Type B pancreatic cell (in vitro differentiated cells): ENCODE measurements at regions not wholly inside any gene's neighbourhood (a gene's known extent, or its start where the extent isn't known, plus 50 kb on each side); places are given as distances from the start of the nearest gene placed in this dataset.

Experiments used
- DNase-seq: peaks from one replicate; pipeline ENCODE4 v3.0.0; 2021; ENCODE audit warnings: mixed read lengths; ENCODE audit not compliant: unreplicated experiment; ENCODE audit errors: extremely low spot score
- H3K27ac Mint-ChIP-seq: 2 replicates; pipeline ENCODE4 v1.8.0; 2021; ENCODE audit warnings: mild to moderate bottlenecking, mixed read lengths
- H3K27me3 Mint-ChIP-seq: 2 replicates; pipeline ENCODE4 v1.8.0; 2021; ENCODE audit warnings: mixed read lengths
- H3K36me3 Mint-ChIP-seq: 2 replicates; pipeline ENCODE4 v1.8.0; 2021; ENCODE audit warnings: mixed read lengths
- H3K4me1 Mint-ChIP-seq: one replicate; pipeline ENCODE4 v1.8.0; 2021; ENCODE audit warnings: mixed read lengths; ENCODE audit not compliant: unreplicated experiment
- H3K4me3 Mint-ChIP-seq: 2 replicates; pipeline ENCODE4 v1.8.0; 2021; ENCODE audit warnings: mild to moderate bottlenecking, mixed read lengths
- H3K9me3 Mint-ChIP-seq: 2 replicates; pipeline ENCODE4 v1.8.0; 2021; ENCODE audit warnings: mixed read lengths
- TF ChIP-seq, protein P1 (sequence below): fragments of 200-600 bp; sonication (generic); conservative IDR thresholded peaks from 2 replicates; pipeline ENCODE4 v1.5.0; 2021; ENCODE audit warnings: antibody characterized with exemption, mild to moderate bottlenecking

GRCh38 chrX:140580478-140580877 is 75.6 kb upstream of the SOX3 start:
- no peaks in the 10 kb centered on the region for H3K4me1 Mint-ChIP-seq
- no peaks in the 10 kb centered on the region for H3K9me3 Mint-ChIP-seq
- H3K36me3 Mint-ChIP-seq: no peaks in the 10 kb centered on the region
- no peak for DNase-seq
- H3K27me3 Mint-ChIP-seq: peaks cover 3% of the 10 kb centered on the region
- no peak overlapping the region for H3K4me3 Mint-ChIP-seq
- H3K27ac Mint-ChIP-seq: no peak overlapping the region
- TF ChIP-seq, protein P1, sequence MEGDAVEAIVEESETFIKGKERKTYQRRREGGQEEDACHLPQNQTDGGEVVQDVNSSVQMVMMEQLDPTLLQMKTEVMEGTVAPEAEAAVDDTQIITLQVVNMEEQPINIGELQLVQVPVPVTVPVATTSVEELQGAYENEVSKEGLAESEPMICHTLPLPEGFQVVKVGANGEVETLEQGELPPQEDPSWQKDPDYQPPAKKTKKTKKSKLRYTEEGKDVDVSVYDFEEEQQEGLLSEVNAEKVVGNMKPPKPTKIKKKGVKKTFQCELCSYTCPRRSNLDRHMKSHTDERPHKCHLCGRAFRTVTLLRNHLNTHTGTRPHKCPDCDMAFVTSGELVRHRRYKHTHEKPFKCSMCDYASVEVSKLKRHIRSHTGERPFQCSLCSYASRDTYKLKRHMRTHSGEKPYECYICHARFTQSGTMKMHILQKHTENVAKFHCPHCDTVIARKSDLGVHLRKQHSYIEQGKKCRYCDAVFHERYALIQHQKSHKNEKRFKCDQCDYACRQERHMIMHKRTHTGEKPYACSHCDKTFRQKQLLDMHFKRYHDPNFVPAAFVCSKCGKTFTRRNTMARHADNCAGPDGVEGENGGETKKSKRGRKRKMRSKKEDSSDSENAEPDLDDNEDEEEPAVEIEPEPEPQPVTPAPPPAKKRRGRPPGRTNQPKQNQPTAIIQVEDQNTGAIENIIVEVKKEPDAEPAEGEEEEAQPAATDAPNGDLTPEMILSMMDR: no peak

- TF ChIP-seq, protein P1: peak; percentile 89
- Mint-ChIP-seq H3K27me3 (peaks cover 3% of the 10 kb centered on the region), H3K27ac (no peak overlapping the region), H3K36me3 (no peaks in the 10 kb centered on the region), H3K9me3 (no peaks in the 10 kb centered on the region), H3K4me1 (no peaks in the 10 kb centered on the region), H3K4me3 (no peak overlapping the region)
- no peak for DNase-seq
These were observed 67.9 kb upstream of the SOX3 start for GRCh38 chrX:140572724-140573123.

GRCh38 chrX:140563893-140564292 is 59.0 kb upstream of the SOX3 start:
- no peak for DNase-seq
- TF ChIP-seq, protein P1: no peak
- no peak overlapping the region for H3K4me3 Mint-ChIP-seq
- H3K27me3 Mint-ChIP-seq: no peaks in the 10 kb centered on the region
- no peaks in the 10 kb centered on the region for H3K36me3 Mint-ChIP-seq
- no peaks in the 10 kb centered on the region for H3K4me1 Mint-ChIP-seq
- no peak overlapping the region for H3K27ac Mint-ChIP-seq
- no peaks in the 10 kb centered on the region for H3K9me3 Mint-ChIP-seq
